Fibroblast of lung (primary cell): ENCODE measurements at regions not wholly inside any gene's neighbourhood (a gene's known extent, or its start where the extent isn't known, plus 50 kb on each side); places are given as distances from the start of the nearest gene placed in this dataset.

Experiments
- CTCF ChIP-seq, 2 donors: IDR thresholded peaks in 1 of 2; conservative IDR thresholded peaks in 1 of 2; 1 replicate in 1 of 2; 2 replicates in 1 of 2; pipeline ENCODE4 v1.5.1; 2011 to 2012; ENCODE audit warnings: low read length in 2 of 2, control low read depth in 1 of 2, inconsistent platforms in 1 of 2, low read depth in 1 of 2, mild to moderate bottlenecking in 1 of 2
- EZH2 ChIP-seq: IDR thresholded peaks from 2 replicates; pipeline ENCODE4 v1.5.1; 2012; ENCODE audit warnings: low read length, control low read depth, mild to moderate bottlenecking; ENCODE audit errors: missing control alignments

GRCh38 chr6:40322336-40322735 lies 264.8 kb downstream of the LRFN2 start:
- no peak for TF ChIP-seq CTCF (conservative IDR thresholded peaks at IDR 0.05 in 1 of 2, IDR thresholded peaks at IDR 0.05 in 1 of 2; ENCODE audit: low read depth in 1 of 2, low read length in 2 of 2)
- TF ChIP-seq EZH2, result no peak
